Lower leg skin (tissue), 4 donors: ENCODE measurements at regions not wholly inside any gene's neighbourhood (a gene's known extent, or its start where the extent isn't known, plus 50 kb on each side); places are given as distances from the start of the nearest gene placed in this dataset.
"Not testable (repeated sequence)": the region's sequence is repeated elsewhere in the genome, so short reads cannot be mapped to it uniquely, and the experiment has no call there.

Experiments used
- DNase-seq, 2 donors: peaks; one replicate each; pipeline ENCODE4 v3.0.0-alpha.2; 2019; ENCODE audit warnings: low spot score in 2 of 2
- H3K4me3 ChIP-seq: fragments of 200-600 bp; sonication (generic); 2 replicates; pipeline ENCODE4 v1.5.1; 2017; ENCODE audit warnings: mild to moderate bottlenecking, low read depth; ENCODE audit not compliant: poor library complexity, severe bottlenecking
- CTCF ChIP-seq, 3 donors: fragments of 450-650 bp; IDR thresholded peaks; one replicate each; pipeline ENCODE4 v1.5.1; 2016; ENCODE audit warnings: antibody characterized with exemption in 3 of 3, mild to moderate bottlenecking in 3 of 3, moderate library complexity in 2 of 3
- POLR2A ChIP-seq, 2 donors: fragments of 450-650 bp; IDR thresholded peaks; one replicate each; pipeline ENCODE4 v1.6.1; 2016 to 2017; ENCODE audit warnings: antibody characterized with exemption in 2 of 2, mild to moderate bottlenecking in 1 of 2, moderate library complexity in 1 of 2
- WGBS, 2 donors: methylation state at CpG; one replicate each; pipeline ENCODE4 v1.1.5; 2018; 5-methylcytosine and 5-hydroxymethylcytosine counted together
- intact Hi-C: fragments of 100-400 bp; cut with DNase I; formaldehyde crosslinking; loops from one replicate; pipeline ENCODE4 v1.15.0; 2023; ENCODE audit warnings: low total_unique reads

DNA sequence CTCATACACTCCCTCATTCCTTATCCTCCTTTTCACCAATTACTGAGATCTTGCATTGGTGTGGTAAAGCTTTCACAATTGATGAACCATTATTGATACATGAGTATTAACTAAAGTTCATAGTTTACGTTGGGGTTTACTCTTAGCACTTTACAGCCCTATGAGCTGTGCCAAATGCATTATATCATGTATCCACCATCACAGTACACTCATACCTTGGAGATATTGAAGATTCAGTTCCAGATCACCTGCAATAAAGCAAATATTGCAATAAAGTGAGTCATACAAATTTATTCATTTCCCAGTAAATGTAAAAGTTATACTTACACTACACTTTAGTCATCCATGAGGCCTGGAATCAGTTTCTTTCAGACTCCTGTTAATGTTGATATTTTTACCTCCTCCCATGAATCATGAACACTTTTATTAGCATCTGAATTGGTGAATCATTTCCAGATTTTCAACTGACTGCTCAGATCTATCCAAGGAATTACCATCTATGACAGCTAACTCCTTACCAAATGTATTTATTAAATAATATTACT, 546.6 kb upstream of the PTPRD start:
- no peak overlapping the region for H3K4me3 ChIP-seq
- intact Hi-C loops: no loop called here
- TF ChIP-seq POLR2A (IDR thresholded peaks at IDR 0.05) (no peak), CTCF (IDR thresholded peaks at IDR 0.05) (no peak)
- 53 to 58% methylated on average over 1 of the region's 1 CpG for WGBS, 2 donors
- no peak for DNase-seq

GRCh38 chr9:11163843-11164242, 551.0 kb upstream of the PTPRD start:
- H3K4me3 ChIP-seq: no peak overlapping the region
- TF ChIP-seq CTCF (IDR thresholded peaks at IDR 0.05): no peak
- TF ChIP-seq POLR2A (IDR thresholded peaks at IDR 0.05): no peak
- no peak for DNase-seq
- WGBS, 2 donors: 82 to 86% methylated on average over 2 of the region's 2 CpGs
- intact Hi-C loops: no loop called here

DNA sequence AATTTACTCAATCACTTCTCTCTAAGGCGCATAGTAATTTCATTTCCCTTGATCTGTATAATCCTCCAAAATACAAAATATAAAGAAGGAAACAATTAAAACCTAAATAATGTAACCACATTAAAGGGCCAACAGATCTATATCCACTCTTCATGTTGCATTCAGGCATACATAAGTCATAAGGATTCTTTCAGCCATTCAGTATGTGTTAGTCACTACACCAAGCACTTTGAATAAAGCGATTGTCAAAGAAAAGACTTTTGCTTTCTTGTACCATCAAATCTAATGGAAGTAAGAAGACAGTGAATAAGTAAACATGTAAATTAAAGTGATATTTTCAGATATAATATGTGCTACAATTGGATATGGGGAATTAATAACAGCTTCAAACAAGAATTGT, 569.2 kb upstream of the PTPRD start:
- H3K4me3 ChIP-seq: no peak overlapping the region
- TF ChIP-seq CTCF (IDR thresholded peaks at IDR 0.05) (no peak), POLR2A (IDR thresholded peaks at IDR 0.05) (no peak)
- DNase-seq: no peak
- WGBS, 2 donors: 79 to 88% methylated on average over 2 of the region's 2 CpGs
- intact Hi-C loops: no loop called here

GRCh38 chr9:11190719-11191118, 577.9 kb upstream of the PTPRD start:
- intact Hi-C loops: no loop called here
- no peak overlapping the region for H3K4me3 ChIP-seq
- 32 to 38% methylated on average over 1 of the region's 1 CpG for WGBS, 2 donors
- TF ChIP-seq CTCF (IDR thresholded peaks at IDR 0.05) (no peak), POLR2A (IDR thresholded peaks at IDR 0.05) (no peak)
- no peak for DNase-seq

- intact Hi-C loops: no loop called here
- DNase-seq: no peak
- H3K4me3 ChIP-seq: no peak overlapping the region
- TF ChIP-seq POLR2A (IDR thresholded peaks at IDR 0.05) (no peak), CTCF (IDR thresholded peaks at IDR 0.05) (no peak)
- WGBS, 2 donors: 59 to 63% methylated on average over 1 of the region's 1 CpG
Measured at GRCh38 chr9:11192993-11193392, 580.2 kb upstream of the PTPRD start.

GRCh38 chr9:11194246-11194645, 581.4 kb upstream of the PTPRD start:
- no peak for DNase-seq
- WGBS, 2 donors: 41 to 46% methylated on average over 1 of the region's 1 CpG
- intact Hi-C loops: no loop called here
- no peak overlapping the region for H3K4me3 ChIP-seq
- TF ChIP-seq CTCF (IDR thresholded peaks at IDR 0.05) (no peak), POLR2A (IDR thresholded peaks at IDR 0.05) (no peak)

GRCh38 chr9:11196840-11197365, 584.1 kb upstream of the PTPRD start:
- 94 to 97% methylated on average over 10 to 22 of the region's 22 CpGs for WGBS, 2 donors
- H3K4me3 ChIP-seq, DNase-seq, intact Hi-C loops: not testable (repeated sequence)
